ENCODE measurements at regions not wholly inside any gene's neighbourhood (a gene's known extent, or its start where the extent isn't known, plus 50 kb on each side); places are given as distances from the start of the nearest gene placed in this dataset.
"Not testable (repeated sequence)": the region's sequence is repeated elsewhere in the genome, so short reads cannot be mapped to it uniquely, and the experiment has no call there.

DNA sequence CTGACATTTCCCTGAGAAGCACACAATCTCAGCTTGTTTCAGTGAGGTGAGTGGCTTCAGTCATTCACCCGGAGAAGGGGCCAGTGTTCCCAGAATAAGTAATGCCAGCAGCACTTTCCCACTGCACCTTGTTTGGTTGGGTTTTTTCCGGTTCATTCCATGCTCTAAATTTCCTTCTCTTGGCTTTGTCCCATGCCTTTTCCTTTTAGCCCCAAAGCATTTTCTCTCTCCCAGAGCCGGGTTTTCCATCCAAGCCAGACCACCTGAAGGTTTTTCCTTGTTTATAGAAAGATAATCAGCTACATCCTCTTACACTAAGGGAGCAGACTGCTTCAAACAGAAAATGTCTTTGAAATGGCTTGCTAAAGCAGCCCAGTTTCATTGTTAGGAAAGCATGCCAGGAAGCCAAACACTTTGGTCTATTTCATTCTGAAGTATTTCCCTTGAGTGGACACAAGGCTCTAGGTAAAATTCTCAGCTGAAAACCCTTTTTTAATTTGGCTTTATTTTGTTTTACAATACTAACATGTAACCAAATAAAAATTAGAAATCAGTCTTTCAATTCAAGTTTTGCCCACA is 501.6 kb downstream of the DTWD2 start:
- no peaks in the 10 kb centered on the region for H3K36me3 ChIP-seq (ENCODE audit: insufficient read depth, low read length)
- H3K4me1 ChIP-seq (ENCODE audit: insufficient read depth, low read length): no peaks in the 10 kb centered on the region

DNA sequence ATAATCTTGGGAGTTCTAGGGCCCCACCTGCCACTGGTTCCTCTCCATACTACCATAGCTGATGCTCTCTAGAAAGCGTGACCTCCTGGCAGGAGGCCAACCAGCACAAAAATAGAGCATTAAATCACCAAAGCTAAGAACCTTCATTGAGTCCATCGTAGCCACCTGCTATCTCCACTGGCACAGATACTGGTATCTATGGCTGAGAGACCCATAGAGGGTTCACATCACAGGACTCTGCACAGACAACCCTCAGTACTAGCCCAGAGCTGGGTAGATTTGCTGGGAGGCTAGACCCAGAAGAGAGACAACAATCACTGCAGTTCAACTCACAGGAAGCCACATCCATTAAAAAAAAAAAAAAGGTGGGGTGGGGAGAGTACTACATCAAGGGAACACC is 509.1 kb downstream of the DTWD2 start:
- Histone ChIP-seq H3K4me1 (ENCODE audit: insufficient read depth, low read length) (no peaks in the 10 kb centered on the region), H3K9ac (ENCODE audit: low read depth, low read length) (no peak overlapping the region), H3K9me3 (ENCODE audit: control insufficient read depth, insufficient read depth, low read length) (peaks cover 4% of the 10 kb centered on the region; the same call in 1 of the 2 replicates), H3K36me3 (ENCODE audit: insufficient read depth, low read length) (no peaks in the 10 kb centered on the region)

More for the DNA sequence above, 501.6 kb downstream of the DTWD2 start:
- Histone ChIP-seq H3K9me3 (ENCODE audit: control insufficient read depth, insufficient read depth, low read length) (no peaks in the 10 kb centered on the region; the same call in 1 of the 2 replicates), H3K9ac (ENCODE audit: low read depth, low read length) (no peak overlapping the region)

DNA sequence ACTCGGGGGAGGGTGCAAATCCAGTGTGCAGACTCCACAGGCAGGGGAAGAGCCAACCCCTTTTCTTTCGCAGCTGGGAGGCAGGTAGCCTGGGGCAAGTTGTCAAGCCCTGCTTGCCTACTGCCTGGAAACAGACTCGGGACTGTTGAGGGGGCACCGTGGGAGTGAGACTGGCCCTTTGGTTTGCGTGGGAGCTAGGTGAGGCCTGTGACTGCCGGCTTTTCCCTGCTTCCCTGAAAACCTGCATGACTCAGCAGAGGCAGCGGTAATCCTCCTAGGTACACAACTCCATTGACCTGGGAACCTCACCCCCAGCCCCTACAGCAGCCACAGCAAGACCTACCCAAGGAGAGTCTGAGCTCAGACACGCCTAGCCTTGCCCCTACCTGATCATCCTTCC is 509.5 kb downstream of the DTWD2 start:
- Histone ChIP-seq H3K9me3 (ENCODE audit: control insufficient read depth, insufficient read depth, low read length) (peaks cover 4% of the 10 kb centered on the region; the same call in 1 of the 2 replicates), H3K4me1 (ENCODE audit: insufficient read depth, low read length) (no peaks in the 10 kb centered on the region), H3K36me3 (ENCODE audit: insufficient read depth, low read length) (no peaks in the 10 kb centered on the region), H3K9ac (ENCODE audit: low read depth, low read length) (no peak overlapping the region)

DNA sequence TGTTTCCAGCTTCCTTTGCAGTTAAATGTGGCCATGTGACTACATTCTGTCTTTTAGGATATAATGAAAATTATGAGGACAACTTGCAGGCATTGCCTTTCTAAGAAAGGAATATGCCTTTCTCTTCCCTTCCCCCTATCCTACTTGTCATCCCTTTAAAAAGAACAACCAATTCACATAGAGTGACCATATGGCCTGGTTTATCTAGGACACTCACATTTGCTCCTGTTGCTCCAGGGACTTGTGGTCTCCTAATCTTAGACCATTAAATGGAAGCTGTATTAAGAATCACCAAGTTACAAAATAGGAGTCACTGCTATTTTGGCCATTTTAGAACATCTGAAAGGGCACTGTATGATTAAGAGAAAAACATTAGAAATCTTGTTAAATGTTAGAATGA is 520.3 kb downstream of the DTWD2 start:
- Histone ChIP-seq H3K36me3 (ENCODE audit: insufficient read depth, low read length) (no peaks in the 10 kb centered on the region), H3K9me3 (ENCODE audit: control insufficient read depth, insufficient read depth, low read length) (no peaks in the 10 kb centered on the region), H3K9ac (ENCODE audit: low read depth, low read length) (no peak overlapping the region), H3K4me1 (ENCODE audit: insufficient read depth, low read length) (no peaks in the 10 kb centered on the region)

DNA sequence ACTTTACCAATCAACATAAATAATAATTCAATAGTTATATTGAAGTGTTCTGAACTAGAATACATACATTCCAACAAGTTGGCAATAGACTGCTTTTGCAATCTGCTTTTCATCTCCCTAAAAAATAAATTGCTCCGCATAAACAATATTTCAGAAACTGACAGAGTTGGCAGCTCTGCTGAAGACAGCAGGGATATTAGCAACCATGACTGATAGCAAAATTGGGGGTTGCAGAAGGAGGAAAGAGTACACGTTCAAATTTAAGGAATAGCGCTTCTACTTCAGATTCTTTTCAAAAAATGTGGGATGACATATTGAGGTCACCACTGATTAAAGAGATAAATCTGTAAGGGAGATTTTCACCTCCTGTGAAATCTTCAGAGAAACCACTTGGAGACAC is 521.2 kb downstream of the DTWD2 start:
- Histone ChIP-seq H3K36me3 (ENCODE audit: insufficient read depth, low read length) (no peaks in the 10 kb centered on the region), H3K9me3 (ENCODE audit: control insufficient read depth, insufficient read depth, low read length) (no peaks in the 10 kb centered on the region), H3K4me1 (ENCODE audit: insufficient read depth, low read length) (no peaks in the 10 kb centered on the region), H3K9ac (ENCODE audit: low read depth, low read length) (no peak overlapping the region)

DNA sequence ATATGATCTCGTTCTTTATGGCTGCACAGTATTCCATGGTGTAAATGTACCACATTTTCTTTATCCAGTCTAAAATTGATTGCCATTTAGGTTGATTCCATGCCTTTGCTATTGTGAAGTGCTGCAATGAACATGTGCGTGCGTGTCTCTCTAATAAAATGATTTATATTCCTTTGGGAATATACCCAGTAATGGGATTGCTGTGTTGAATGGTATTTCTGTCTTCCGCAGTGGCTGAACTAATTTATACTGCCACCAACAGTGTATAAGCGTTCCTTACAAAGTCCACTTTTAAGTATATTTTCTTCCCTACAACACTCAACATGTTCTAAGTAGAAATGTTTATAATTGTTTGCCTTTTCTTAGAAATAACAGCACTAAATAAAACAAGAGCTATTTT is 521.9 kb downstream of the DTWD2 start:
- H3K9ac ChIP-seq (ENCODE audit: low read depth, low read length): no peak overlapping the region
- H3K4me1 ChIP-seq (ENCODE audit: insufficient read depth, low read length): no peaks in the 10 kb centered on the region
- no peaks in the 10 kb centered on the region for H3K36me3 ChIP-seq (ENCODE audit: insufficient read depth, low read length)
- no peaks in the 10 kb centered on the region for H3K9me3 ChIP-seq (ENCODE audit: control insufficient read depth, insufficient read depth, low read length)

DNA sequence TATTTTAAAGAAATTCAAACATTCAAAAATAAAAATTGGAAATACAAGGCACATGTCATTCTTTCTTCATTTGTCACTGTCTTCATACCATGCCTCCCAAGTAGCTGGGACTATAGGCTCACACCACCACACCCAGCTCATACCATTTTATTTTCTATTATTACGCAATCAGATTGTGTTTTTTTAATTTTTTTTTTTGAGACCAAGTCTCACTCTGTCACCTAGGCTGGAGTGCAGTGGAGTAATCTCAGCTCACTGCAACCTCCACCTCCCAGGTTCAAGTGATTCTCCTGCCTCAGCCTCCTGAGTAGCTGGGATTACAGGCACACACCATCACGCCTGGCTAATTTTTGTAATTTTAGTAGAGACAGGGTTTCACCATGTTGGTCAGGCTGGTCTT is 526.1 kb downstream of the DTWD2 start:
- not testable (repeated sequence) for H3K9me3 ChIP-seq (ENCODE audit: control insufficient read depth, insufficient read depth, low read length); H3K36me3 ChIP-seq (ENCODE audit: insufficient read depth, low read length); H3K4me1 ChIP-seq (ENCODE audit: insufficient read depth, low read length); H3K9ac ChIP-seq (ENCODE audit: low read depth, low read length)

DNA sequence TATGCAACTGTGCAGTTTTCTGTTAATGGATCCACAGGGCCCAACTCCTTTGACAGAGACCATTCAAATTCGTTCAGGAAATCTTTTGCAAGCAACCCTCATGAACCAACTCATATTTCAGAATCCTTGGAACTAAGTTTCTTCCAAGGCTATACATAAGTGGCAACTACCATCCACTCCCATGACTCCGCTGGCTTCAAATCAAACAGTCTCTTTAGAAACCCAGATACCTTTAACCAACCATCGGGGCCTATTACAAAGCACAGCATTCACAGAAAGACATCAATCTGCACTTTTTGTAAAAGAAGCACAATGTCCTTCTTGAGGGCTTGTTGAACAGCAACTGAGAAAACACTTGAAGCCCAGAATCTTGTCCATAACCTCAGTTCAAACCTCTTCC is 526.9 kb downstream of the DTWD2 start:
- H3K9me3 ChIP-seq (ENCODE audit: control insufficient read depth, insufficient read depth, low read length): no peaks in the 10 kb centered on the region
- no peaks in the 10 kb centered on the region for H3K36me3 ChIP-seq (ENCODE audit: insufficient read depth, low read length)
- H3K9ac ChIP-seq (ENCODE audit: low read depth, low read length): no peak overlapping the region
- no peaks in the 10 kb centered on the region for H3K4me1 ChIP-seq (ENCODE audit: insufficient read depth, low read length)

DNA sequence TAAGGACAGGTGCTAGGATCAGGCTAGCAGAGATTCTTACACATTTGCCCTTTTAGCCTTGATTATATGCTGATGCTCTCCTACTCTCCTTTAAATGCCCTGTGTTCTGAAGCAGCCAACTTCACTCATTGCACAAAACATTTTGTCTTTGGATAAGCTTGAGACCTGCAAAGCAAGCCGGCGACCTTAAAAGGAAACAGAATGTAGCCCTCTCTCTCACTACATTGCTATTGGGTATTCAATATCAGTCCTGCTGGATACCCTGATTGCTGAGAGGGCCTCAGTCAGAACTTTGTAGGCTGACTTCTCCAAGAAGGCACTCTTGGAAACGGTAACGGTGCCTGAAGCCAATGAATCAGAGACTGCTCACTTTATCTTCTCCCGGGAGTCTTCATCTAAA is 528.9 kb downstream of the DTWD2 start:
- H3K4me1 ChIP-seq (ENCODE audit: insufficient read depth, low read length): no peaks in the 10 kb centered on the region

DNA sequence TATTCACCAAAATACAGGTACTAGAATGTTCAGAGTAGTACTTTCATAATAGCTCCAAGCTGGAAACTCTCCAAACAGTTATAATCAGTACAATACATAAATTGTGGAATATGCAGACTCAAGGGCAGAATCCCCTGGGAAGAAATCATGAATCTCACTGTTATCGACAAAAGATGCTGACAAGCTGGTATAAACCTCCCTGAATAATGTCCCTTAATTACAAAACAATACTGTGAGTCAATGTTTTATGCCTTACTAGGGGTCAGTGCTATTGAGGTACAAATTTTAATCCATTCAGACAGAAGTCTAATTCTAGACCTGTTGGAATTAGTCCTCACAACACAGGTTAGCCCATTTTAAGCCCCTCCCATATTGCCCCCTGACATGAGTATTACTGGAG is 532.3 kb downstream of the DTWD2 start:
- Histone ChIP-seq H3K9me3 (ENCODE audit: control insufficient read depth, insufficient read depth, low read length) (peaks cover 4% of the 10 kb centered on the region; the same call in 1 of the 2 replicates), H3K9ac (ENCODE audit: low read depth, low read length) (no peak overlapping the region), H3K4me1 (ENCODE audit: insufficient read depth, low read length) (peaks cover 2% of the 10 kb centered on the region; the same call in 1 of the 2 replicates), H3K36me3 (ENCODE audit: insufficient read depth, low read length) (no peaks in the 10 kb centered on the region)

More for the DNA sequence above, 528.9 kb downstream of the DTWD2 start:
- Histone ChIP-seq H3K36me3 (ENCODE audit: insufficient read depth, low read length) (no peaks in the 10 kb centered on the region), H3K9me3 (ENCODE audit: control insufficient read depth, insufficient read depth, low read length) (no peaks in the 10 kb centered on the region), H3K9ac (ENCODE audit: low read depth, low read length) (no peak overlapping the region)

DNA sequence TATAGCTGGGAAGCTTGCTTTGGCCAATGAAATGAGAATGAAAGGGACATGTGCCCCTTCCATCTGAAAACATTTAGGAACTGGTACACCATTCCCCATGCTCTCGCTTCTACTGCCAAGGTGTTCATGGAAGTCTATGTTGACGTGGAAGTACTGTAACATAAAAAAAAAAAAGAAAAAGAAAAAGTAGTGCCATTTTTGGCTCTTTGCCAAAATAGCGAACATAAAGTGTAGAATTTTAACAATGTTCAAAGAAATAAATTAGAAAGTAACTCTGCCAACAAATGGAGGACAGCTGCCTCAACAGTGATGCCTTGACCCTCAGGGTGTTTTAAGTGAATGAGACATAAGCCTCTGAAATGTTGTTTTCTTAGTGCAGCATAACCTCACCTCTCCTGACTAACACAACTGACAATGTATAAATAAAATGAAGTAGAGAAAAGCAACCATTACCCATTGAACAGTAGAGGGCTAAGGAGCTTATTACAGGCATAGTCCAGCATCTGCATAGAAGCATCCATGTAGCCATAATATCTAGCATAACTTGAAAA is 536.6 kb downstream of the DTWD2 start:
- Histone ChIP-seq H3K4me1 (ENCODE audit: insufficient read depth, low read length) (peaks cover 21% of the 10 kb centered on the region; the same call in 1 of the 2 replicates), H3K9ac (ENCODE audit: low read depth, low read length) (no peak overlapping the region), H3K36me3 (ENCODE audit: insufficient read depth, low read length) (no peaks in the 10 kb centered on the region), H3K9me3 (ENCODE audit: control insufficient read depth, insufficient read depth, low read length) (peaks cover 4% of the 10 kb centered on the region; the same call in 1 of the 2 replicates)

DNA sequence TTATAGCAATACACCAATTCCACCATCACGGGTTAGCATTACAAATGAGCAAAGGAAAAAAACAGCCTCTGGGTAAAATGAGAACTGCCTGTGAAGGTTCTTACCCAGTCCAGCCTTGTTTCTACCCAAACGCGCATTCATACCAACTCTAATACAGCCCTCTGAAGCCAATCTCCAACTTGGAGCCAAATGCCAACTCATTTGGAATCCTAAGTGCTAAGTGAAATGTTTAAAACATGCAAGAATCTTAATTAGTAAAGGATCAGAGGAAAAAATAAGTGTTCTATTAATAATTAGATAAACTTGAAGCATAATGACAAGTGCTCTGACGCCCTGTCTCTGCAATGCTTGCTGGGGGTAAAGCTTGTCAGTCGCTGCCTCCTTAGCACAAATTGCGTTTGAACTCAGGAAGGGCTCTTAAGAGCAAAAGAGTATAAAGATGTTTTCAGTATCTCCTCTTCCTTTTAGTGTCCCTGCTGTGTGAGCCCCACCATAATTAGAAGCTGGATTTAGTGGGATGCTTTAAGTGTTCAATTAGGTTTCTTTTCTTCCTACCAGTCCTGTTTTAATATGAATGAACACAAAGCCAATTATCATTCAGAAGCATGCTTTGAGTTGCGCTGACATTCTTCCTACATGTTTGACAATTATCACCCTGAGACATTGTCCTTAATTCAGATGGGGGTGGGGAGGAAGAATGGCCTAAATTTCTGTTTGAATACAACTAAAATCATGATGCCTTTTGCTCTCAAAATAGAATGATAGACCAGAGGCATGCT is 537.6 kb downstream of the DTWD2 start:
- Histone ChIP-seq H3K9ac (ENCODE audit: low read depth, low read length) (no peak overlapping the region), H3K36me3 (ENCODE audit: insufficient read depth, low read length) (no peaks in the 10 kb centered on the region), H3K9me3 (ENCODE audit: control insufficient read depth, insufficient read depth, low read length) (peaks cover 4% of the 10 kb centered on the region; the same call in 1 of the 2 replicates), H3K4me1 (ENCODE audit: insufficient read depth, low read length) (peaks cover 27% of the 10 kb centered on the region; the same call in 1 of the 2 replicates)

DNA sequence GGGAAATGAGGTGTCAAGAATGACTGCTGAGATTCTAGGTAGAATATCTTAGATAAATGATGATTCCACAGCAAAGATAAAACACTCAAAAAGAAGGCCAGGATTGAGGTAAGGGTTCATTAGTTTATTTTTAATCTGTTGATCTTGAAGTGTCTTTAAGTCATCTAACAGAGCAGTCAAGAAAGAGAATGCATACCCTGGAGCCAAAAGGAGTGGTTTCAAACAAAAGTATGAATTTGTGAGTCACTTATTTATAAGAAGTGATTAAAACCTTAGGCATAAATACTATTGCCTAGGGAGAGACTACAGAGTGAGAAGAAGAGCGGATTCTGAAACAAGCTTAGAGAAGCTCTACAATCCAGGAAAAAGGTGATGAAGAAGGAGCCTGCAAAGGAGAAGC is 541.0 kb downstream of the DTWD2 start:
- Histone ChIP-seq H3K4me1 (ENCODE audit: insufficient read depth, low read length) (peaks cover 36% of the 10 kb centered on the region; the same call in 1 of the 2 replicates), H3K9me3 (ENCODE audit: control insufficient read depth, insufficient read depth, low read length) (peaks cover 4% of the 10 kb centered on the region; the same call in 1 of the 2 replicates), H3K36me3 (ENCODE audit: insufficient read depth, low read length) (no peaks in the 10 kb centered on the region), H3K9ac (ENCODE audit: low read depth, low read length) (no peak overlapping the region)

DNA sequence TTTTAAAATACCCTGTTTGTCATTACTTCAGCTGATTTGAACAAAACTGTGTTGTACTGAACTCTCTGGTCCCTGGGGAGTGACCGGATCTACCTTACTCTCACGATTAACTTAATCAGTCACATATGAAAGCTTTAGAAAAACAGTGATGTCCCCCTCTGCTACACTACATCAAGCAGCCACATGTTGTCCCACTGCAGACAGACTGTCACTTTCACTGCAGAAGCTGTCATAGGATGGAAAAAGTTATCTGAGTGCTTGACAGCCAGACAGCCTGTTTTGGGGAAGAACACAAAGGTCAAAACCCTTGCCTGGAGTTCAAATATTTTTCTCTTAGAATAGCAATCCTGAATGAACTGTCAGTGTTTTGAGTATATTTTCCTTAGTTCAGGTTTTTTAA is 546.4 kb downstream of the DTWD2 start:
- no peak overlapping the region for H3K9ac ChIP-seq (ENCODE audit: low read depth, low read length)
- H3K36me3 ChIP-seq (ENCODE audit: insufficient read depth, low read length): no peaks in the 10 kb centered on the region
- no peaks in the 10 kb centered on the region for H3K9me3 ChIP-seq (ENCODE audit: control insufficient read depth, insufficient read depth, low read length)
- H3K4me1 ChIP-seq (ENCODE audit: insufficient read depth, low read length): peaks cover 15% of the 10 kb centered on the region; the same call in 1 of the 2 replicates

DNA sequence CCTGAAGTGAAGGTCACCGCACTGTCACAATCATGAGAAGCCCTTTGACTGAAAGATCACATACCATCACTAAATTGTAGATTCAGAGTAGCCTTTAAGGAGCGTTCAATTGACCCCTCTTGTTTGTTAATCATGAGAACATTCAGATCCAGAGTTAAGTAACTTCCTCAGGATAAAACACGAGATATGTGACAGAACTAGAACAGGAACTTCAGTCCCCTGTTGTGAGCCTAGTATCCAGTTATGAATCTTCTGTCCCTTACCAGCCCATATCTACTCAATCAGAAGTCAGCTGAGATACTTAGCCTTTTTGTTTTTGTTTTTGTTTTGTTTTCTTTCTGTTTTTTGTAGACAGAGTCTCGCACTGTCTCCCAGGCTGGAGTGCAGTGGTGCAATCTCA is 547.3 kb downstream of the DTWD2 start:
- no peaks in the 10 kb centered on the region for H3K9me3 ChIP-seq (ENCODE audit: control insufficient read depth, insufficient read depth, low read length)
- no peaks in the 10 kb centered on the region for H3K36me3 ChIP-seq (ENCODE audit: insufficient read depth, low read length)
- peaks cover 11% of the 10 kb centered on the region; the same call in 1 of the 2 replicates for H3K4me1 ChIP-seq (ENCODE audit: insufficient read depth, low read length)
- H3K9ac ChIP-seq (ENCODE audit: low read depth, low read length): no peak overlapping the region
